Kidney (tissue), 13 donors: ENCODE measurements at regions not wholly inside any gene's neighbourhood (a gene's known extent, or its start where the extent isn't known, plus 50 kb on each side); places are given as distances from the start of the nearest gene placed in this dataset.
A peak's percentile ranks its signal among the peaks of the same experiment; 100 is the strongest.

Experiments
- DNase-seq, 5 donors: peaks; one replicate each; pipeline ENCODE4 v3.0.0-alpha.2; 2013 to 2020
- FAIRE-seq: peaks from 2 replicates; lab custom pipeline; 2012; peaks lifted over from hg19 to GRCh38; lab: Jason Lieb, UNC
- H3K27ac ChIP-seq, 2 donors: one replicate each; pipeline ENCODE4 v1.7.0; 2013; ENCODE audit warnings: low read depth in 2 of 2, low read length in 2 of 2, inconsistent platforms in 1 of 2
- H3K27me3 ChIP-seq: one replicate; pipeline ENCODE4 v1.7.1; 2013; ENCODE audit warnings: low read length, inconsistent platforms; ENCODE audit not compliant: control insufficient read depth, insufficient read depth
- H3K36me3 ChIP-seq, 3 donors: one replicate each; pipeline versions ENCODE4 v1.7.0 to v1.7.1; 2013; ENCODE audit warnings: low read length in 3 of 3, control low read depth in 1 of 3, inconsistent platforms in 1 of 3; ENCODE audit not compliant: insufficient read depth in 3 of 3, control insufficient read depth in 2 of 3
- H3K4me1 ChIP-seq, 3 donors: one replicate each; pipeline versions ENCODE4 v1.7.0 to v1.7.1; 2013; ENCODE audit warnings: low read length in 3 of 3, inconsistent platforms in 1 of 3, low read depth in 1 of 3; ENCODE audit not compliant: control insufficient read depth in 2 of 3, insufficient read depth in 2 of 3
- H3K4me3 ChIP-seq, 3 donors: one replicate each; pipeline versions ENCODE4 v1.7.0 to v1.8.1; 2013; ENCODE audit warnings: low read length in 3 of 3, control low read depth in 1 of 3, inconsistent platforms in 1 of 3
- H3K9ac ChIP-seq, 3 donors: one replicate each; pipeline versions ENCODE4 v1.7.0 to v1.7.1; 2013; ENCODE audit warnings: low read length in 3 of 3, control low read depth in 1 of 3, inconsistent platforms in 1 of 3
- H3K9me3 ChIP-seq, 3 donors: one replicate each; pipeline versions ENCODE4 v1.7.0 to v1.7.1; 2013; ENCODE audit warnings: low read length in 3 of 3, control low read depth in 1 of 3, inconsistent platforms in 1 of 3; ENCODE audit not compliant: control insufficient read depth in 2 of 3, insufficient read depth in 1 of 3
- intact Hi-C: fragments of 100-400 bp; cut with DNase I; formaldehyde crosslinking; loops from one replicate; pipeline ENCODE4 v1.11.1; 2022
- TF ChIP-seq, protein P1 (sequence below): IDR thresholded peaks from 3 replicates; pipeline ENCODE4 v1.5.1; 2012; ENCODE audit warnings: mild to moderate bottlenecking, moderate library complexity, borderline replicate concordance; ENCODE audit not compliant: insufficient read depth; ENCODE audit errors: extremely low read depth
- donor health status: control.
- donor health status: control.
- donor health status: control.
- donor health status: control.
- donor health status: control.
- donor health status: DM: yes; HTN: yes; CAD: no.
- donor health status: Normal renal cell carcinoma (clear cell type).

DNA sequence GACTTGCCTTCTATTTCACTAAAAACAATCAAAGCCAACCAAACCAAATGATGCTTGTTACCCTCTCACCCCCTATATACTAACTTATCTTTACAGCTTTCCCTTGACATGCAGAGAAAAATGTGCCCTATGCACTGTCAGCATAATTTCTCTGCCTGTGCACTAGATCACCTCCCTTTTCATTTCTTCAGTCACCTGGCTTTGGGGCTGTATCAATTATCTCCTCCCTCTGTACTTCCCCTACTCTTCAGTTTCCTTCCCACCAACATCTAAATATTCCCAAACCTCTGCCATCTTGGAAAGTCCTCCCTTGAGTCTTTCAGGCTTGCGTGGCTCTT lies 103.5 kb upstream of the TAPT1 start:
- TF ChIP-seq, protein P1, sequence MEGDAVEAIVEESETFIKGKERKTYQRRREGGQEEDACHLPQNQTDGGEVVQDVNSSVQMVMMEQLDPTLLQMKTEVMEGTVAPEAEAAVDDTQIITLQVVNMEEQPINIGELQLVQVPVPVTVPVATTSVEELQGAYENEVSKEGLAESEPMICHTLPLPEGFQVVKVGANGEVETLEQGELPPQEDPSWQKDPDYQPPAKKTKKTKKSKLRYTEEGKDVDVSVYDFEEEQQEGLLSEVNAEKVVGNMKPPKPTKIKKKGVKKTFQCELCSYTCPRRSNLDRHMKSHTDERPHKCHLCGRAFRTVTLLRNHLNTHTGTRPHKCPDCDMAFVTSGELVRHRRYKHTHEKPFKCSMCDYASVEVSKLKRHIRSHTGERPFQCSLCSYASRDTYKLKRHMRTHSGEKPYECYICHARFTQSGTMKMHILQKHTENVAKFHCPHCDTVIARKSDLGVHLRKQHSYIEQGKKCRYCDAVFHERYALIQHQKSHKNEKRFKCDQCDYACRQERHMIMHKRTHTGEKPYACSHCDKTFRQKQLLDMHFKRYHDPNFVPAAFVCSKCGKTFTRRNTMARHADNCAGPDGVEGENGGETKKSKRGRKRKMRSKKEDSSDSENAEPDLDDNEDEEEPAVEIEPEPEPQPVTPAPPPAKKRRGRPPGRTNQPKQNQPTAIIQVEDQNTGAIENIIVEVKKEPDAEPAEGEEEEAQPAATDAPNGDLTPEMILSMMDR = no peak
- H3K4me1 ChIP-seq = no peaks in the 10 kb centered on the region
- no peaks in the 10 kb centered on the region for H3K9me3 ChIP-seq
- no peak overlapping the region for H3K27ac ChIP-seq
- no peaks in the 10 kb centered on the region for H3K27me3 ChIP-seq
- H3K4me3 ChIP-seq = no peak overlapping the region
- no peaks in the 10 kb centered on the region for H3K36me3 ChIP-seq
- DNase-seq (peak in 1 of 5 donors; percentile 49), FAIRE-seq (no peak)
- intact Hi-C loops = no loop called here
- H3K9ac ChIP-seq = no peak overlapping the region

DNA sequence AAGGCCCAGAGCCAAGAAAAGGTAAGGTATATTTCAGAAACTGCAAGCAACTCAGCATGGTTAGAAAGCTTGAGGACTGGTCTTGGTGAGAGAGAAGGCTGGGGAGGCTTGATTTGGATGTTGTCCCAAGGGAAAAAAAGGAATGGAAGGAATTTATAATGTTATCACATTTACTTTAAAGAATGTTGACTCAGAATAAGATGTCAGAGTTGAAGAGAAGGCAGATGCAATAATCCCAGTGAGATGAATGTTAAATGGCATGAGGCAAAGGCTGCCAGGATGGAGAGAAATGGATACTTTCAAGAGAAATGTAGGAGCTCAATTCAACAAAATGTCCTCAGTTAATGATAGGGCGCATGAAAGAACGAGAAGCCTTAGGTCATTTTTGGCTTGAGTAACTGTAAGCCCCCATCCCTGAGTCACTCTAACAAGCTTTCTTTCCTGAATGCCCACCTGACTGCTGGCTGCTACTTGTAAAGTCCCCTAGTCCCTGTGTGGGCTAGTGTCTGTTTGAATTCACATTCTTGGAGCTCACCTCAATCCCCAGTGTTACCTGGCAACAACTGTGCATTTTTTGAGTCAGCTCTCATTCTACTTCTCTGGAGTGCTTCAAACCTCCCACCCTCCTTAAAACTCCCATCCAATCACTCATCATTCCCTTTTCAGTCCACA lies 103.0 kb upstream of the TAPT1 start:
- no peak overlapping the region for H3K27ac ChIP-seq
- H3K4me3 ChIP-seq = no peak overlapping the region
- peak in 2 of 5 donors; percentile 11 to 31 for DNase-seq
- no peaks in the 10 kb centered on the region for H3K36me3 ChIP-seq
- no peak for FAIRE-seq
- H3K27me3 ChIP-seq = no peaks in the 10 kb centered on the region
- no peak overlapping the region for H3K9ac ChIP-seq
- intact Hi-C loops = no loop called here
- H3K4me1 ChIP-seq = no peaks in the 10 kb centered on the region
- H3K9me3 ChIP-seq = no peaks in the 10 kb centered on the region
- TF ChIP-seq, protein P1 = no peak

DNA sequence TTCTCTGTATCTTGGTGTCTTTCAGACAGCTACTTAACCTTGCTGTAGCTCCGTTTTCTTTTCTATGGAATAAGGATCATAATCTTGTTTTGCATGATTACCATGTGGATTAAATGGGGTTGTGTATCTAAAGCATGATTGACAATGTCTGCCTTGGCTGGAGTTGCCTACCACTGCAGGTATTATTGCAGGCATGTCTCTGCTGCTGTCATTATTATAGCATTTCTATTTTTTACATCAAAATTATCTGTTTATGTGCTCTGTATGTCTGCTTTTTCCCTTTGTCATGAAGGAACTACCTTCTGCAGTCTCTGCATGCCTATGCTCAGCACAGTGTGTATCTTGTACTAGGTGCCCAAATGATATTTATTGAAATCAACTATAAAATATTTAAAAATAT lies 95.9 kb upstream of the TAPT1 start:
- no peak overlapping the region for H3K9ac ChIP-seq

More for the DNA sequence above, 95.9 kb upstream of the TAPT1 start:
- Histone ChIP-seq H3K4me3 (no peak overlapping the region), H3K27me3 (no peaks in the 10 kb centered on the region), H3K4me1 (no peaks in the 10 kb centered on the region), H3K9me3 (no peaks in the 10 kb centered on the region), H3K36me3 (no peaks in the 10 kb centered on the region), H3K27ac (no peak overlapping the region)
- TF ChIP-seq, protein P1 = no peak
- intact Hi-C loops = no loop called here
- no peak for FAIRE-seq
- no peak for DNase-seq
